PC-3 (cell line): ENCODE measurements at regions not wholly inside any gene's neighbourhood (a gene's known extent, or its start where the extent isn't known, plus 50 kb on each side); places are given as distances from the start of the nearest gene placed in this dataset.

ENCODE experiments used
- ATAC-seq: fragments of 200-7000 bp; cut with Tn5 transposase; 2 replicates; pipeline ENCODE4 v1.9.1; 2020; ENCODE audit warnings: mild to moderate bottlenecking, moderate library complexity
- BruUV-seq: library from RNA; stranded (reverse); fragments of 400-500 nt; replicated peaks from 2 replicates; lab custom pipeline; 2021; lab: Mats Ljungman, UMichigan
- CTCF ChIA-PET: fragments of 300-600 bp; sonication (Branson Sonifier 250); formaldehyde crosslinking; loops from one replicate; lab custom pipeline; 2022; ENCODE audit warnings: antibody characterized with exemption; lab: Charles Lee
- POLR2A ChIA-PET: fragments of 300-600 bp; sonication (Branson Sonifier 250); formaldehyde crosslinking; loops from one replicate; lab custom pipeline; 2022; ENCODE audit warnings: antibody characterized with exemption; ENCODE audit not compliant: unreplicated experiment; lab: Charles Lee
- DNase-seq: peaks from one replicate; pipeline ENCODE4 v3.0.0-alpha.2; 2015
- H2AFZ ChIP-seq: fragments of 300-600 bp; sonication (generic); 2 replicates; pipeline ENCODE4 v1.6.0; 2016; ENCODE audit warnings: antibody characterized with exemption, low read length
- H3F3A ChIP-seq: fragments of 300-600 bp; sonication (generic); one replicate; pipeline ENCODE4 v1.6.0; 2017; ENCODE audit warnings: antibody characterized with exemption, low read length, control low read depth, mild to moderate bottlenecking; ENCODE audit not compliant: unreplicated experiment
- H3K27ac ChIP-seq: fragments of 300-600 bp; sonication (generic); 2 replicates; pipeline ENCODE4 v1.5.1; 2016; ENCODE audit warnings: mild to moderate bottlenecking, low read length
- H3K27me3 ChIP-seq: fragments of 300-600 bp; sonication (generic); 2 replicates; pipeline ENCODE4 v1.6.1; 2016; ENCODE audit warnings: low read length, mixed read lengths
- H3K36me3 ChIP-seq: fragments of 300-600 bp; sonication (generic); 2 replicates; pipeline ENCODE4 v1.6.1; 2016; ENCODE audit warnings: low read depth, mixed run types, low read length, mixed read lengths
- H3K4me1 ChIP-seq: fragments of 300-600 bp; sonication (generic); 2 replicates; pipeline ENCODE4 v1.5.1; 2016; ENCODE audit warnings: low read length; ENCODE audit not compliant: insufficient read depth
- H3K4me2 ChIP-seq: fragments of 300-600 bp; sonication (generic); 2 replicates; pipeline ENCODE4 v1.6.0; 2016; ENCODE audit warnings: low read length
- H3K4me3 ChIP-seq: fragments of 300-600 bp; sonication (generic); 2 replicates; pipeline ENCODE4 v1.5.1; 2016; ENCODE audit warnings: mild to moderate bottlenecking, low read length, mixed read lengths
- H3K79me2 ChIP-seq: fragments of 300-600 bp; sonication (generic); 2 replicates; pipeline ENCODE4 v1.6.1; 2017; ENCODE audit warnings: low read length, mixed read lengths
- H3K9ac ChIP-seq: fragments of 300-600 bp; sonication (generic); 2 replicates; pipeline ENCODE4 v1.6.0; 2016; ENCODE audit warnings: mild to moderate bottlenecking, low read length
- H3K9me2 ChIP-seq: fragments of 300-600 bp; sonication (generic); replicated peaks from 2 replicates; pipeline ENCODE4 v1.6.1; 2016; ENCODE audit warnings: mixed run types, low read length, mixed read lengths
- H3K9me3 ChIP-seq: fragments of 300-600 bp; sonication (generic); 2 replicates; pipeline ENCODE4 v1.6.1; 2016; ENCODE audit warnings: low read length, mixed read lengths
- H4K20me1 ChIP-seq: fragments of 300-600 bp; sonication (generic); 2 replicates; pipeline ENCODE4 v1.6.1; 2016; ENCODE audit warnings: low read length, mixed read lengths
- EZH2 ChIP-seq: fragments of 300-600 bp; sonication (generic); IDR thresholded peaks from one replicate; pipeline ENCODE4 v1.6.1; 2017; ENCODE audit warnings: antibody characterized with exemption, mild to moderate bottlenecking, low read length; ENCODE audit not compliant: unreplicated experiment
- EZH2phosphoT487 ChIP-seq: fragments of 300-600 bp; sonication (generic); IDR thresholded peaks from 2 replicates; pipeline ENCODE4 v1.6.1; 2018; ENCODE audit warnings: mild to moderate bottlenecking, antibody characterized with exemption, low read length, borderline replicate concordance
- intact Hi-C: fragments of 100-400 bp; cut with micrococcal nuclease; formaldehyde crosslinking; loops from 2 replicates; pipeline ENCODE4 v1.9.0; 2023
- TF ChIP-seq, protein P1 (sequence below): fragments of 300-600 bp; sonication (generic); conservative IDR thresholded peaks from 2 replicates; pipeline ENCODE4 v1.5.1; 2017; ENCODE audit warnings: antibody characterized with exemption, low read depth, mild to moderate bottlenecking, low read length

DNA sequence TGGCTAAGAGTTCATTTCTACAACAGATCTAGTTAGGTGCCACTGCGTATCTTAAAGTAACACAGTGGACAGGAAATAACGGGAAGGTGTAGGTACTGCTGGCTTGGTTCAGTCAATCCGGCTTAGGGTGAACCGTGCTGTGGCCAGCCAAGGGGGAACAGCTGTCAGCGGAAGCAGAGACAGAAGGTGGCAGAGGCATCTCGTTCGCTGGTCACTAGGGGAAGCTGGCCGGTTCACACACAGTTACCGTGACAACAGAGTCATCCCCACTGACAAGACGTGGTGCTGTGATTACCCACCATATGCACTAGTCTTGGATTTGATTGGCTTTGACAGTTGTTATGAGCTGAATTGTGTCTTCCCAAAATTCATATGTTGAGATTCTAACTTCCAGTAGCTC, 58.8 kb upstream of the HDAC4 start:
- Histone ChIP-seq H3F3A (no peaks in the 10 kb centered on the region), H3K27ac (no peak overlapping the region), H3K27me3 (peaks cover 46% of the 10 kb centered on the region), H2AFZ (no peak overlapping the region), H3K4me2 (no peak overlapping the region), H3K4me1 (peaks cover under 1% of the 10 kb centered on the region; the same call in 1 of the 2 replicates), H3K4me3 (no peak overlapping the region), H3K36me3 (no peaks in the 10 kb centered on the region), H3K79me2 (no peaks in the 10 kb centered on the region), H3K9me3 (no peaks in the 10 kb centered on the region), H3K9me2 (no peaks in the 10 kb centered on the region), H3K9ac (no peak overlapping the region), H4K20me1 (no peaks in the 10 kb centered on the region)
- no TSS peak for BruUV-seq
- POLR2A ChIA-PET, result no interaction called here
- CTCF ChIA-PET, result no interaction called here
- DNase-seq (no peak), ATAC-seq (no peak)
- TF ChIP-seq, protein P1, sequence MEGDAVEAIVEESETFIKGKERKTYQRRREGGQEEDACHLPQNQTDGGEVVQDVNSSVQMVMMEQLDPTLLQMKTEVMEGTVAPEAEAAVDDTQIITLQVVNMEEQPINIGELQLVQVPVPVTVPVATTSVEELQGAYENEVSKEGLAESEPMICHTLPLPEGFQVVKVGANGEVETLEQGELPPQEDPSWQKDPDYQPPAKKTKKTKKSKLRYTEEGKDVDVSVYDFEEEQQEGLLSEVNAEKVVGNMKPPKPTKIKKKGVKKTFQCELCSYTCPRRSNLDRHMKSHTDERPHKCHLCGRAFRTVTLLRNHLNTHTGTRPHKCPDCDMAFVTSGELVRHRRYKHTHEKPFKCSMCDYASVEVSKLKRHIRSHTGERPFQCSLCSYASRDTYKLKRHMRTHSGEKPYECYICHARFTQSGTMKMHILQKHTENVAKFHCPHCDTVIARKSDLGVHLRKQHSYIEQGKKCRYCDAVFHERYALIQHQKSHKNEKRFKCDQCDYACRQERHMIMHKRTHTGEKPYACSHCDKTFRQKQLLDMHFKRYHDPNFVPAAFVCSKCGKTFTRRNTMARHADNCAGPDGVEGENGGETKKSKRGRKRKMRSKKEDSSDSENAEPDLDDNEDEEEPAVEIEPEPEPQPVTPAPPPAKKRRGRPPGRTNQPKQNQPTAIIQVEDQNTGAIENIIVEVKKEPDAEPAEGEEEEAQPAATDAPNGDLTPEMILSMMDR, result no peak
- TF ChIP-seq EZH2phosphoT487 (no peak), EZH2 (no peak)
- intact Hi-C loops, result no loop called here

DNA sequence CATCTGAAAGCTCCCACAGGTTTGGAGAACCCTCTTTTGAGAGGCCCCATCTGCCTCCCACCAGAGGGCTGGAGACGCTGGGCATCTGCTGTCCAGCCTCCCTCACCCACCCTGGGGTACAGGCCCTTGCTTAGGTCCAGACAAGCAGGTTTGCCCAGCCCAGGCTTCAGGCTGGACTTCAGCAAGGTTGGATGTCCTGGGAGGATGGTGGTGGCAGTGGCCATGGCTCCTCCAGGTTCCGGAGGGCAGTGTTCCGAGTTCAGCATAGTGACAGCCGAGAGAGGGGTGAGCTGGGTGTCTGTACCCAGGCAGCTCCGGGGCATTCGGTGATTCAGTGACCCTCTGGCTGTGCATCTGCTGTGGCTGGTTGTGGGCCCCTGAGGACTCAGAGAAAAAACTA, 58.2 kb upstream of the HDAC4 start:
- DNase-seq (no peak), ATAC-seq (no peak)
- H4K20me1 ChIP-seq, result no peaks in the 10 kb centered on the region
- CTCF ChIA-PET, result no interaction called here
- intact Hi-C loops, result no loop called here
- H3K36me3 ChIP-seq, result no peaks in the 10 kb centered on the region
- H3K4me1 ChIP-seq, result no peaks in the 10 kb centered on the region
- no peak overlapping the region for H2AFZ ChIP-seq
- TF ChIP-seq EZH2 (no peak), EZH2phosphoT487 (no peak)
- TF ChIP-seq, protein P1, result no peak
- POLR2A ChIA-PET, result no interaction called here
- H3K4me2 ChIP-seq, result no peak overlapping the region
- no peaks in the 10 kb centered on the region for H3K9me2 ChIP-seq
- H3F3A ChIP-seq, result no peaks in the 10 kb centered on the region
- BruUV-seq, result no TSS peak
- H3K27me3 ChIP-seq, result peaks cover 51% of the 10 kb centered on the region
- no peak overlapping the region for H3K9ac ChIP-seq
- H3K27ac ChIP-seq, result no peak overlapping the region
- H3K79me2 ChIP-seq, result no peaks in the 10 kb centered on the region
- no peak overlapping the region for H3K4me3 ChIP-seq
- no peaks in the 10 kb centered on the region for H3K9me3 ChIP-seq

DNA sequence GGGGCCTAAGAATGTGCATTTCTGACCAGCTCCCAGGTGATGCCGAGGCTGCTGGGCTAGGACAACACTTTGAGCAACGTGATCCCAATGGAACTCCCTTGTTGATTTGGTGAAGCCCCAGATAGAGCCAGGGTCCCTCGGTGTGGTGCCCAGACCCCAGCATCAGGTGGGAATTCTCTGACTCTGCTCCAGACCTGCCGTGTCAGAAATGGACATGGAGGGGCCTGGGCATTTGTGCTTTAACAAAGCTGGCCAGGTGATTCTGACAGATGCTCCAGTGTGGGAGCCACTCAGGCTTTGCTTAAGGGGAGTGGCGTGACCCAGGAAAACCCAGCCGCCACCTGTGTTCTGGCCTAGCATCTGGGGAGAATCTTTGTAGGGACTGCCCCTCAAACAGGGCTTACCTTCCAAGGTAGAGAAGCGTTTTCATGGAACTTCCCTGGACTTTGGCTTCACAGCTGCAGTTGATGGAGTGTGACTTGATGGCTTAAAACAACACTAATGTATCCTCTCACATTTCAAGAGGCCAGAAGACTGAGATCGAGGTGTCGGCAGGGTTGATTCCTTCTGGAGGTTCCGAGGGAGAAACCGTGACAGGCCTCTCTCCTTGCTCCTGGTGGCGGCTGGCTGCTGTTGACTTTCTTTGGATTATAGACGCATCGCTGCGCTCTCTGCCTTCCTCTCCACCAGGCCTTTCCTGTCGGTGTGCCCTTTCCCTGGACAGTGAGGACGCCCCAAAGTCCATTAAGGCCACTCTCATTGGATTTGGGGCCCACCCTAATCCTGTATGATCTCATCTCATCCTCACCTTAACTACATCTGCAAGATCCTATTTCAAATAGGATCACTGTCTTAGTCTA, 57.0 kb upstream of the HDAC4 start:
- H3K9me3 ChIP-seq, result no peaks in the 10 kb centered on the region
- BruUV-seq, result no TSS peak
- H3K27me3 ChIP-seq, result peaks cover 60% of the 10 kb centered on the region

More for the DNA sequence above, 57.0 kb upstream of the HDAC4 start:
- no peaks in the 10 kb centered on the region for H3K79me2 ChIP-seq
- no peak overlapping the region for H3K4me3 ChIP-seq
- H3K9ac ChIP-seq, result no peak overlapping the region
- no peak for DNase-seq
- H2AFZ ChIP-seq, result no peak overlapping the region
- intact Hi-C loops, result no loop called here
- no peaks in the 10 kb centered on the region for H3F3A ChIP-seq
- no peaks in the 10 kb centered on the region for H3K4me1 ChIP-seq
- ChIA-PET POLR2A (no interaction called here), CTCF (no interaction called here)
- no peak for ATAC-seq
- H3K36me3 ChIP-seq, result no peaks in the 10 kb centered on the region
- no peaks in the 10 kb centered on the region for H3K9me2 ChIP-seq
- H3K27ac ChIP-seq, result no peak overlapping the region
- TF ChIP-seq, protein P1, result no peak
- TF ChIP-seq EZH2 (no peak), EZH2phosphoT487 (no peak)
- H3K4me2 ChIP-seq, result no peak overlapping the region
- H4K20me1 ChIP-seq, result no peaks in the 10 kb centered on the region
